ENCODE measurements at regions not wholly inside any gene's neighbourhood (a gene's known extent, or its start where the extent isn't known, plus 50 kb on each side); places are given as distances from the start of the nearest gene placed in this dataset.

DNA sequence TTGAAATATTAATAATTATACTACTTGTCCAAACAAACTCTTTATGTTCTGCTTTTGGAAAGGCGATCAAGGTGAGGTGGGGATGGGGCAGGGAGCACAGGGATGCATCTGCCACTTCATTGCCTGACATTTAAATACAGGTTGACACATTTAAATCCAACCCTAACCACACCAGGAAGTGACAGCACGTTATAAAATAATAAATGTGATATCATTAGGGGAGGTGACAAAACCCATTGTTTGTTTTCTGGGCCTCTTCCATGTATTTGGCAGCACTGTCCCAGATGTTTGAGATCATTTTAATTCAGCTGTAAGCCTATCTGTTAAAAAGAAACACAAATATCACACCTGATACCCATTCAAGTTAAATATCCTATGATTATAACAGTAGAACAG lies 342.4 kb upstream of the ARID1B start:
- TF ChIP-seq EZH2 (IDR thresholded peaks at IDR 0.05; ENCODE audit: insufficient read depth, poor library complexity, severe bottlenecking) (no peak), EZH2phosphoT487 (IDR thresholded peaks at IDR 0.05; ENCODE audit: insufficient read depth, low read depth) (no peak)
- no peaks in the 10 kb centered on the region for H3K36me3 ChIP-seq (ENCODE audit: low read depth)
- no peaks in the 10 kb centered on the region for H3F3A ChIP-seq (ENCODE audit: insufficient read depth)
- no peaks in the 10 kb centered on the region for H3K27me3 ChIP-seq (replicated peaks; ENCODE audit: insufficient read depth)
- H3K4me3 ChIP-seq, result no peak overlapping the region
- no peaks in the 10 kb centered on the region for H3K9me2 ChIP-seq (ENCODE audit: insufficient read depth)
- no peaks in the 10 kb centered on the region for H3K9me3 ChIP-seq (ENCODE audit: low read depth)
- 33 to 35% methylated on average over 2 of the region's 2 CpGs for WGBS, 2 experiments (ENCODE audit: low coverage in 1 of 2, low lambda C conversion rate in 2 of 2, missing lambda C conversion rate in 2 of 2)
- H4K20me1 ChIP-seq (ENCODE audit: insufficient read depth), result no peaks in the 10 kb centered on the region
- in situ Hi-C loops (cut with MboI), result no loop called here
- H3K4me2 ChIP-seq (ENCODE audit: unreplicated experiment), result no peak overlapping the region
- no peaks in the 10 kb centered on the region for H3K79me2 ChIP-seq (ENCODE audit: insufficient read depth)
- H3K27ac ChIP-seq, result no peak overlapping the region
- H3K9ac ChIP-seq, result no peak overlapping the region
- DNase-seq, result no peak
- no peak overlapping the region for H2AFZ ChIP-seq
- no peaks in the 10 kb centered on the region for H3K4me1 ChIP-seq (ENCODE audit: insufficient read depth)

DNA sequence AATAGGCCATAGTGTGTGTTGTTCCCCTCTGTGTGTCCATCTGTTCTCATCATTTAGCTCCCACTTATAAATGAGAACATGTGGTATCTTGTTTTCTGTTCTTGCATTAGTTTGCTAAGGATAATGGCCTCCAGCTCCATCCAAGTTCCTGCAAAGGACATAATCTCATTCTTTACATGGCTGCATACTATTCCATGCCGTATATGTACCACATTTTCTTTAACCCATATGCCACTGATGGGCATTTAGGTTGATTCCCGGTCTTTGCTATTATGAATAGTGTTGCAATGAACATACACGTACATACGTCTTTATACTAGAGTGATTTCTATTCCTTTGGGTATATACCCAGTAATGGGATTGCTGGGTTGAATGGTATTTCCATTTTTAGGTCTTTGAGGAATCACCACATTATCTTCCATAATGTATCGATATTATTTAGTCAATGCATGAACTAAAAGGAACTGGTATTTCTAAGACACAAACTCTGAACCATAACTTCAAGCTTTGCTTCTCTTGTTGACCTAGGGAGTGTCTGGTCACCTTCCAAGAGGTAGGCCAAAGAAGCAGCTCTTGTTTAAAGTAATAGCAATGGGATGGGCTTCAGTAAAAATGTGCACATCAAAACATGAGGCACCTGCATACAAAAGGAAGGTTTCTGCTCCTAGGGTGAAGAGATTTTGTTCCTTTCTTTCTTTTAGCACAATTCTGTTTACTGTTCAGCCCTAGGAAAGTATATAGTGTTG lies 343.0 kb upstream of the ARID1B start:
- Histone ChIP-seq H4K20me1 (ENCODE audit: insufficient read depth) (no peaks in the 10 kb centered on the region), H3K27ac (no peak overlapping the region), H3K27me3 (replicated peaks; ENCODE audit: insufficient read depth) (no peaks in the 10 kb centered on the region), H3K9me3 (ENCODE audit: low read depth) (no peaks in the 10 kb centered on the region), H3K4me2 (ENCODE audit: unreplicated experiment) (no peak overlapping the region), H2AFZ (no peak overlapping the region), H3K9me2 (ENCODE audit: insufficient read depth) (no peaks in the 10 kb centered on the region), H3K9ac (no peak overlapping the region), H3K79me2 (ENCODE audit: insufficient read depth) (no peaks in the 10 kb centered on the region), H3K4me3 (no peak overlapping the region), H3F3A (ENCODE audit: insufficient read depth) (no peaks in the 10 kb centered on the region), H3K4me1 (ENCODE audit: insufficient read depth) (no peaks in the 10 kb centered on the region), H3K36me3 (ENCODE audit: low read depth) (no peaks in the 10 kb centered on the region)
- in situ Hi-C loops (cut with MboI), result no loop called here
- DNase-seq, result no peak
- 56 to 60% methylated on average over 5 of the region's 5 CpGs for WGBS, 2 experiments (ENCODE audit: low coverage in 1 of 2, low lambda C conversion rate in 2 of 2, missing lambda C conversion rate in 2 of 2)
- TF ChIP-seq EZH2 (IDR thresholded peaks at IDR 0.05; ENCODE audit: insufficient read depth, poor library complexity, severe bottlenecking) (no peak), EZH2phosphoT487 (IDR thresholded peaks at IDR 0.05; ENCODE audit: insufficient read depth, low read depth) (no peak)

DNA sequence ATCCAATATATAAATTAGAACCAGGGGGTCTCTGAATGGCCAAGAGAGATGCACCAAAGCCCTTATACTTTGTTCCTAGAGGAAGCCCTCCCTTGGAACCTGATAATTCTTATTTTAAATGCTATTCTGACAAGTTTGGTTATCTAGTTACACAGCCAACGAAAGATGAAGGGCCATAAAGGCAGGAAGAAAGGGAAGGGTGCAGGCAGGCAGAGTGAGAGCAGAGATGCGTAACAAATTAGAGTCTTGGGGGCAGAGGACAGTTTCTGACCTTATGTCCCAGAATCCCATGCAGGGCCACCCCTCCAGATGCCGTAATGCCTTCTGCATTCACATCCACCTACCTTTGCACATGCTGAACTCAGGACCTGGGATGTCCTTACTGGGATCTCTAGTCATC lies 344.6 kb upstream of the ARID1B start:
- 45% methylated on average over 3 of the region's 3 CpGs for WGBS, 2 experiments (ENCODE audit: low coverage in 1 of 2, low lambda C conversion rate in 2 of 2, missing lambda C conversion rate in 2 of 2)
- no peaks in the 10 kb centered on the region for H3K4me1 ChIP-seq (ENCODE audit: insufficient read depth)
- no peaks in the 10 kb centered on the region for H3K36me3 ChIP-seq (ENCODE audit: low read depth)
- no peak overlapping the region for H3K4me2 ChIP-seq (ENCODE audit: unreplicated experiment)
- no peaks in the 10 kb centered on the region for H3F3A ChIP-seq (ENCODE audit: insufficient read depth)
- H3K4me3 ChIP-seq, result no peak overlapping the region
- H3K9me2 ChIP-seq (ENCODE audit: insufficient read depth), result no peaks in the 10 kb centered on the region
- DNase-seq, result no peak
- H3K9ac ChIP-seq, result no peak overlapping the region
- H3K9me3 ChIP-seq (ENCODE audit: low read depth), result no peaks in the 10 kb centered on the region
- H4K20me1 ChIP-seq (ENCODE audit: insufficient read depth), result no peaks in the 10 kb centered on the region
- H2AFZ ChIP-seq, result no peak overlapping the region
- no peaks in the 10 kb centered on the region for H3K79me2 ChIP-seq (ENCODE audit: insufficient read depth)
- H3K27ac ChIP-seq, result no peak overlapping the region
- in situ Hi-C loops (cut with MboI), result no loop called here
- H3K27me3 ChIP-seq (replicated peaks; ENCODE audit: insufficient read depth), result no peaks in the 10 kb centered on the region
- no peak for TF ChIP-seq EZH2phosphoT487 (IDR thresholded peaks at IDR 0.05; ENCODE audit: insufficient read depth, low read depth)
- no peak for TF ChIP-seq EZH2 (IDR thresholded peaks at IDR 0.05; ENCODE audit: insufficient read depth, poor library complexity, severe bottlenecking)

DNA sequence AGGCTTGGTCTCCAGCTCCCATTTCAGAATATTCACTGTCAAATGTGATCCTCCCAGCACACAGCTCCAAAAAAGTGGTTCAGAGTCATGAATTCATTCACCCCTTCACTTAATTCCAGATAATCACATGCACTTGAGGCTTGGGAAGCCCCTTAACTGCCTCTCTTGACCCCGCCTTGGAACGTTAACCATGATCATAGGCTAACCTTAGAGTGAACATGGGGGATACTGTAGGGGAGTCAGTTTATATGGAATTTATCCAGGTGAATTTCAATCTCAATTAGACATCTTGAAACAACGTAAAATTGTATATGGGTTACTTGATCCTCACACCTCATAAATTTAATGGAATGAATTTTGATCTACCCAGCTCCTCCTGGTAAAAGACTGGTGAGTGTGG lies 346.8 kb upstream of the ARID1B start:
- H3F3A ChIP-seq (ENCODE audit: insufficient read depth), result no peaks in the 10 kb centered on the region
- TF ChIP-seq EZH2phosphoT487 (IDR thresholded peaks at IDR 0.05; ENCODE audit: insufficient read depth, low read depth), result no peak
- TF ChIP-seq EZH2 (IDR thresholded peaks at IDR 0.05; ENCODE audit: insufficient read depth, poor library complexity, severe bottlenecking), result no peak
- H3K36me3 ChIP-seq (ENCODE audit: low read depth), result no peaks in the 10 kb centered on the region
- H3K9ac ChIP-seq, result no peak overlapping the region
- no peaks in the 10 kb centered on the region for H3K79me2 ChIP-seq (ENCODE audit: insufficient read depth)
- no peak overlapping the region for H3K27ac ChIP-seq
- WGBS, 2 experiments (ENCODE audit: low coverage in 1 of 2, low lambda C conversion rate in 2 of 2, missing lambda C conversion rate in 2 of 2), result 35 to 41% methylated on average over 3 of the region's 3 CpGs
- no peaks in the 10 kb centered on the region for H4K20me1 ChIP-seq (ENCODE audit: insufficient read depth)
- H3K4me1 ChIP-seq (ENCODE audit: insufficient read depth), result no peaks in the 10 kb centered on the region
- H3K9me3 ChIP-seq (ENCODE audit: low read depth), result no peaks in the 10 kb centered on the region
- H2AFZ ChIP-seq, result no peak overlapping the region
- no peak for DNase-seq
- H3K9me2 ChIP-seq (ENCODE audit: insufficient read depth), result no peaks in the 10 kb centered on the region
- no peak overlapping the region for H3K4me2 ChIP-seq (ENCODE audit: unreplicated experiment)
- H3K4me3 ChIP-seq, result no peak overlapping the region
- no peaks in the 10 kb centered on the region for H3K27me3 ChIP-seq (replicated peaks; ENCODE audit: insufficient read depth)
- in situ Hi-C loops (cut with MboI), result no loop called here

All from GM23248 (cell line).